K562 (cell line): ENCODE measurements at regions not wholly inside any gene's neighbourhood (a gene's known extent, or its start where the extent isn't known, plus 50 kb on each side); places are given as distances from the start of the nearest gene placed in this dataset.

ENCODE experiments used
- BRD4 ChIP-seq: fragments of 200-600 bp; sonication (generic); IDR thresholded peaks from 2 replicates; pipeline ENCODE4 v1.6.1; 2017; ENCODE audit warnings: inconsistent platforms
- C11orf30 ChIP-seq: fragments of 450-650 bp; IDR thresholded peaks from 2 replicates; pipeline ENCODE4 v1.6.1; 2016; ENCODE audit warnings: low read depth, mild to moderate bottlenecking
- CREM ChIP-seq: IDR thresholded peaks from 2 replicates; pipeline ENCODE4 v1.6.1; 2014; ENCODE audit warnings: antibody characterized with exemption, low read depth
- HES1 ChIP-seq: fragments of 450-650 bp; IDR thresholded peaks from 2 replicates; pipeline ENCODE4 v1.6.1; 2016; ENCODE audit warnings: low read depth, mild to moderate bottlenecking, moderate library complexity
- KLF6 ChIP-seq: fragments of 250-450 bp; sonication (Bioruptor Pico); IDR thresholded peaks from 2 replicates; pipeline ENCODE4 v1.4.0; 2020; ENCODE audit warnings: mild to moderate bottlenecking, moderate library complexity, borderline replicate concordance
- MAFF ChIP-seq: IDR thresholded peaks from 2 replicates; pipeline ENCODE4 v1.6.1; 2012; ENCODE audit warnings: low read length, improper control_type of control experiment
- MAFG ChIP-seq: fragments of 450-650 bp; conservative IDR thresholded peaks from 2 replicates; pipeline ENCODE4 v1.6.1; 2016; ENCODE audit warnings: missing genetic modification characterization, missing compliant biosample characterization
- MGA ChIP-seq: fragments of 450-650 bp; IDR thresholded peaks from 2 replicates; pipeline ENCODE4 v1.6.1; 2016; ENCODE audit warnings: mild to moderate bottlenecking, moderate library complexity
- NFATC3 ChIP-seq: fragments of 450-650 bp; IDR thresholded peaks from 2 replicates; pipeline ENCODE4 v1.6.1; 2017; ENCODE audit warnings: mild to moderate bottlenecking
- NFRKB ChIP-seq: fragments of 450-650 bp; IDR thresholded peaks from 2 replicates; pipeline ENCODE4 v1.6.1; 2016; ENCODE audit warnings: low read depth
- RFX5 ChIP-seq: IDR thresholded peaks from 2 replicates; pipeline ENCODE4 v1.6.1; 2011; ENCODE audit warnings: low read depth, mild to moderate bottlenecking, improper control_type of control experiment, low read length
- TAF7 ChIP-seq: fragments of 450-650 bp; IDR thresholded peaks from 2 replicates; pipeline ENCODE4 v1.6.1; 2016; ENCODE audit warnings: missing genetic modification characterization, missing compliant biosample characterization
- TEAD1 ChIP-seq, 2 experiments: fragments of 450-650 bp in 1 of 2; sonication (generic) in 1 of 2; formaldehyde crosslinking; IDR thresholded peaks; 2 replicates each; pipeline versions ENCODE4 v1.4.0 to v1.8.0; 2020 to 2022; ENCODE audit warnings: mild to moderate bottlenecking in 2 of 2, missing genetic modification reagents in 1 of 2
- TGIF2 ChIP-seq: sonication (generic); formaldehyde crosslinking; IDR thresholded peaks from 2 replicates; pipeline ENCODE4 v1.8.1; 2022; ENCODE audit warnings: mild to moderate bottlenecking, missing genetic modification reagents, moderate library complexity
- ZKSCAN3 ChIP-seq: fragments of 250-450 bp; sonication (Bioruptor Pico); IDR thresholded peaks from 2 replicates; pipeline ENCODE4 v1.4.0; 2020
- ZNF584 ChIP-seq: fragments of 200-800 bp; sonication (Bioruptor generic); IDR thresholded peaks from 2 replicates; pipeline ENCODE4 v1.6.1; 2016; ENCODE audit warnings: low read depth, mild to moderate bottlenecking, missing genetic modification characterization, missing compliant biosample characterization

- no peak for TF ChIP-seq MGA
- TF ChIP-seq HES1 = no peak
- TF ChIP-seq CREM = no peak
- TF ChIP-seq ZNF584 (CRISPR knock-in tag) = no peak
- 0 out of 2 replicates have a peak, but pooled peaks have one; percentile 8 for TF ChIP-seq MAFF
- TF ChIP-seq BRD4 = no peak
- no peak for TF ChIP-seq KLF6 (CRISPR knock-in tag)
- no peak for TF ChIP-seq RFX5
- peak; percentile 56; the same call in 1 of the 2 replicates for TF ChIP-seq MAFG (tag)
- TF ChIP-seq ZKSCAN3 (CRISPR knock-in tag) = no peak
- TF ChIP-seq C11orf30 = peak; percentile 29; the same call in 1 of the 2 replicates
- TF ChIP-seq TGIF2 (CRISPR knock-in tag) = no peak
- TF ChIP-seq TAF7 (tag) = no peak
- no peak for TF ChIP-seq NFRKB
- TF ChIP-seq TEAD1 (CRISPR knock-in tag; IDR thresholded peaks at IDR 0.05) = no peak
- TF ChIP-seq NFATC3 = no peak
Observed at GRCh38 chr4:179447308-179447707, 2005.1 kb upstream of the AGA start (continued).
